ENCODE measurements at regions not wholly inside any gene's neighbourhood (a gene's known extent, or its start where the extent isn't known, plus 50 kb on each side); places are given as distances from the start of the nearest gene placed in this dataset.

DNA sequence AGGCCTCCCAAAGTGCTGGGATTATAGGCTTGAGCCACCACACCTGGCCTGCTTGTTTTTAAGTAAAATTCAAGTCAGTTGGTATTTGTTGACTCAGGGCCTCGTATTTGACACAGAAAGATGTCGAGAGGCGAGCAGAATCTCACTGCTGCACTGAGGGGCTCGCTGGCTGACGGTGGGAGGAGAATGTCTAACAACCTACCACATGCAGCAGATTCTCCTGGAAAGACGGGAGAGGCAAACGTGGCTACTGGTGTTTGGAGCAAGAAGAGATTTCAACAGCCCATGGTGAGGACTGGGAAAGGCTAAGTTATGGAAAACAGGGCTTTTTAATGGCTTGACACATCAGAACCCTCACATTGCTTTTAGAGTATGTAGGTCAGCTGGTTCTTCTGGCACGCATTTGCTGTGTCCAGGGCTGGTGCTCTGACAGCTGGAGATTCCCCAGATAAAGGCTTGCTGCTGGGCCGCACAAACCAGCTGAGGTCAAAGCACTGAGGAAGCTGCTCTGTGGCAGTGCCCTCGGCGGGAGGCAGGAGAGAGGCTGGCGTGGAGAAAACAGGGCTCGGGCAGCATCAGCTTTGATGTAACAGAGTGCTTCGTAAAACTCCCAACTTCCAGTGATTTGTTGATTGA is 84.2 kb upstream of the FRMD1 start:
- peaks cover 9% of the 10 kb centered on the region for H3K4me1 ChIP-seq
- H3K36me3 ChIP-seq = no peaks in the 10 kb centered on the region
- H3K27me3 ChIP-seq = no peaks in the 10 kb centered on the region
- no peaks in the 10 kb centered on the region for H3K9me3 ChIP-seq
- no peak overlapping the region for H3K4me3 ChIP-seq (ENCODE audit: low read depth, low read length)
- TF ChIP-seq, protein P1, sequence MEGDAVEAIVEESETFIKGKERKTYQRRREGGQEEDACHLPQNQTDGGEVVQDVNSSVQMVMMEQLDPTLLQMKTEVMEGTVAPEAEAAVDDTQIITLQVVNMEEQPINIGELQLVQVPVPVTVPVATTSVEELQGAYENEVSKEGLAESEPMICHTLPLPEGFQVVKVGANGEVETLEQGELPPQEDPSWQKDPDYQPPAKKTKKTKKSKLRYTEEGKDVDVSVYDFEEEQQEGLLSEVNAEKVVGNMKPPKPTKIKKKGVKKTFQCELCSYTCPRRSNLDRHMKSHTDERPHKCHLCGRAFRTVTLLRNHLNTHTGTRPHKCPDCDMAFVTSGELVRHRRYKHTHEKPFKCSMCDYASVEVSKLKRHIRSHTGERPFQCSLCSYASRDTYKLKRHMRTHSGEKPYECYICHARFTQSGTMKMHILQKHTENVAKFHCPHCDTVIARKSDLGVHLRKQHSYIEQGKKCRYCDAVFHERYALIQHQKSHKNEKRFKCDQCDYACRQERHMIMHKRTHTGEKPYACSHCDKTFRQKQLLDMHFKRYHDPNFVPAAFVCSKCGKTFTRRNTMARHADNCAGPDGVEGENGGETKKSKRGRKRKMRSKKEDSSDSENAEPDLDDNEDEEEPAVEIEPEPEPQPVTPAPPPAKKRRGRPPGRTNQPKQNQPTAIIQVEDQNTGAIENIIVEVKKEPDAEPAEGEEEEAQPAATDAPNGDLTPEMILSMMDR (IDR thresholded peaks at IDR 0.05; ENCODE audit: low read depth, low read length) = no peak
- peak; percentile 59 for DNase-seq

DNA sequence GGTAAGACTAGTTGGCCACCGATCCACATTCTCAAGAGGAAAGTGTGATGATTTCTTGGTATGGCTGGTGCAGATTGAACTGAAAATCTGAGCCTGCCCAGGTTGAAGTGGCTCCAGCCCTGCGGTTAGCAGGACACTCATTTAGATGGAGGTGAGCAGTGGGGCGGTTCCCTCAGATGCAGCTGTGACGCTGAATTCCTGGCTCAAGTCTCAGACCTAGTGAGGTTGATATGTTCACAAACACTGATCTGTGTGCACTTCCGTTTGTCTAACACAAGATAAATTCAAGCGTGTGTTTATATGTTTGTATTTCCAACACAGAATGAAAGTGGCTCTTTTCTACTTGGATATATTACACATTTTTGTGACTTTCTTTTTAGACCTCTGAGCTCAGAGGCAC is 83.4 kb upstream of the FRMD1 start:
- H3K9me3 ChIP-seq = no peaks in the 10 kb centered on the region
- H3K4me1 ChIP-seq = peaks cover 14% of the 10 kb centered on the region
- H3K36me3 ChIP-seq = no peaks in the 10 kb centered on the region
- TF ChIP-seq, protein P1 (IDR thresholded peaks at IDR 0.05; ENCODE audit: low read depth, low read length) = no peak
- H3K27me3 ChIP-seq = no peaks in the 10 kb centered on the region
- no peak overlapping the region for H3K4me3 ChIP-seq (ENCODE audit: low read depth, low read length)
- DNase-seq = no peak

DNA sequence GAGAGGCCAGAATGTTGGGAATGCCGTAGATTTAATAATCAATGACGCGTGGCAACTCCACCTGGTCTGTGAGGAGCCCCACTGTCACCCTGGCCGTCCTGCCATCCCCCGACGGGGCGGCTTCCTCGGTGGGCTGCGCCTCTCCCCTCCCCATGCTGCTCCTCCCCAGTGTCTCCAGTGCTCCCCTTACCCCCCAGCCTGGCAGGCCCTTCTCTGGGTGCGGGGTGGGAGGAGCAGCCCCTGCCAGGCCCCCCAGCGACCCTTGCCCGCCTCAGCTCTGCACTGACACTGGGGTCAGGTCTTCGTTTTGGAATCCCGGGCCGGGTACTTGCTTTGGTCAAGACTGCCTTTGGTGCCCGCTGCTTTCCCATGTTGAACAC is 82.3 kb upstream of the FRMD1 start:
- Histone ChIP-seq H3K27me3 (no peaks in the 10 kb centered on the region), H3K4me1 (peaks cover 14% of the 10 kb centered on the region)

DNA sequence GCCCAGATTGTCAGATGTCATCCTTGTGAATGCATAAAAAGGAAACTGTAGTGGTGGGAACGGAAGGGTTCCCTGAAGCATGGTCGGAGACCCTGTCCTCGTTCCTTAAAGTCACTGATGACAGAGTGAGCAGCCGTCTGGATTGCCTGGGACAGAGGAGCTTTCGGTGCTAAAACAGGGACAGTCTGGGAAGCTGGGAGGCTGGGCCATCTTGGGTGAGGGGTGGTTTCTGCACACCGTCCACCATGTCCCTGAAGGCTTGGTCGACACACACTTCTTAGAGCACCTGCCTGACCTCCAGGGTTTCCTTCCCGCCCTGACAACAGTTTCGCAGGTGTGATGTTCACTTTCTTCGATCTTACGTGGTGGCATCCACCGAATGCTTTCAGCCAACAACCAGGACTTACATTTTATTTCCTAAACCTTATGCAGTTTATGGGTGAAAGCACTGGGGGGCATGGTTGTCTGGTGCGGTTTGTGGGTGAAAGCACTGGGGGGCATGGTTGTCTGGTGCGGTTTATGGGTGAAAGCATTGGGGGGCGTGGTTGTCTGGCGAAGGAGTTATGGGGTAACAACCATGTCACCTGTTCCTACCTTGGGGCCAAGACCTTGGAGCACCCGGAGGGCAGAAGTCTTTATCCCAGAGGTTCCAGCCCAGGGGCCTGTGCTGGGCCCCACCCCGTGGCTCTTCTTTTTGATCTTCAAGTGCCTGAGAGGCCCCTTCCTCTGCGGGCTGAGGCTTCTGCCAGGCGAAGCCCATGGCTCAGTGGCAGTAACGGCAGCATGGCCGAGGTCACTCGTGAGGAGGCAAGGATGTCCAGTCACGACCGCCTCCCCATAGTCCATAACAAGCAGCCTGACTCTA is 81.7 kb upstream of the FRMD1 start:
- Histone ChIP-seq H3K36me3 (no peaks in the 10 kb centered on the region), H3K9me3 (no peaks in the 10 kb centered on the region), H3K4me1 (peaks cover 14% of the 10 kb centered on the region), H3K27me3 (no peaks in the 10 kb centered on the region), H3K4me3 (ENCODE audit: low read depth, low read length) (no peak overlapping the region)
- TF ChIP-seq, protein P1 (IDR thresholded peaks at IDR 0.05; ENCODE audit: low read depth, low read length) = no peak
- no peak for DNase-seq

More for the DNA sequence above, 82.3 kb upstream of the FRMD1 start:
- no peaks in the 10 kb centered on the region for H3K36me3 ChIP-seq
- DNase-seq = no peak
- H3K9me3 ChIP-seq = no peaks in the 10 kb centered on the region
- no peak overlapping the region for H3K4me3 ChIP-seq (ENCODE audit: low read depth, low read length)
- TF ChIP-seq, protein P1 (IDR thresholded peaks at IDR 0.05; ENCODE audit: low read depth, low read length) = no peak

DNA sequence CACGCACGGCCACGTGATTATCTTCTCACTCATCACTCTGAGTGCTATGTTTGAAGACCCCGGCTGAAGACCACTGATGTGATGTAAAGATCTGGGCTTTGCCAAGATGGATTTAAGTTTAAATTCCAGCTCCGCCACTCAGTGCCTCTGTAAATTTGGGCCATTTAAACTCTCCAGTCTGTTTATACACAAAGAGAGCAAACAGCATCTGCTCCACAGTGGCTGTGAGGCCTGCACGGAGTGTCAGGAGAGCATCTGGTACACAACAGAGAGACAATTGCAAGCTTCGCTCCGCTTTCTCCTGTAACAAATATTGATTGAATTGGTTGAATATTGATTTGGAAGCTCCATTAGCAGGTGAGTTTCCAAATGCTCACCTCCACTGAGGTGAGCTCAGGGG is 80.5 kb upstream of the FRMD1 start:
- no peak for DNase-seq
- TF ChIP-seq, protein P1 (IDR thresholded peaks at IDR 0.05; ENCODE audit: low read depth, low read length) = no peak
- Histone ChIP-seq H3K4me3 (ENCODE audit: low read depth, low read length) (no peak overlapping the region), H3K9me3 (no peaks in the 10 kb centered on the region), H3K27me3 (no peaks in the 10 kb centered on the region), H3K4me1 (peaks cover 14% of the 10 kb centered on the region), H3K36me3 (no peaks in the 10 kb centered on the region)

DNA sequence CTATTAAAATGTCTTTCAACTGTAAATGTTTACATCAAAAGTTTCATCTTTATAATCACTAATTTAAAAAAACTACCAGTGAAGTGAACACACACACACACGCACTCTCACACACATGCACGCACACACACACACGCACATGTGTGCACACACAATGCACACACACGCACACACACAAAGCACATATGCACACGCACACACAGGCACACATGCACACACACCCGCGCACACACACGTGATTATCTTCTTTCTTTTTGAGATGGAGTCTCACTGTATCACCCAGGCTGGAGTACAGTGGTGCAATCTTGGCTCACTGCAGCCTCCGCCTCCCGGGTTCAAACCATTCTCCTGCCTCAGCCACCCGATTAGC is 80.0 kb upstream of the FRMD1 start:
- TF ChIP-seq, protein P1 (IDR thresholded peaks at IDR 0.05; ENCODE audit: low read depth, low read length) = no peak
- Histone ChIP-seq H3K4me1 (peaks cover 14% of the 10 kb centered on the region), H3K9me3 (no peaks in the 10 kb centered on the region), H3K36me3 (no peaks in the 10 kb centered on the region), H3K4me3 (ENCODE audit: low read depth, low read length) (no peak overlapping the region), H3K27me3 (no peaks in the 10 kb centered on the region)
- DNase-seq = no peak

Measured in BE2C (cell line).